GM21576 (cell line): ENCODE measurements at regions not wholly inside any gene's neighbourhood (a gene's known extent, or its start where the extent isn't known, plus 50 kb on each side); places are given as distances from the start of the nearest gene placed in this dataset.

Experiments
- ATAC-seq: cut with Tn5 transposase; IDR thresholded peaks from one replicate; pipeline ENCODE4 v1.9.1; 2021; ENCODE audit warnings: mild to moderate bottlenecking, moderate library complexity; ENCODE audit not compliant: unreplicated experiment

DNA sequence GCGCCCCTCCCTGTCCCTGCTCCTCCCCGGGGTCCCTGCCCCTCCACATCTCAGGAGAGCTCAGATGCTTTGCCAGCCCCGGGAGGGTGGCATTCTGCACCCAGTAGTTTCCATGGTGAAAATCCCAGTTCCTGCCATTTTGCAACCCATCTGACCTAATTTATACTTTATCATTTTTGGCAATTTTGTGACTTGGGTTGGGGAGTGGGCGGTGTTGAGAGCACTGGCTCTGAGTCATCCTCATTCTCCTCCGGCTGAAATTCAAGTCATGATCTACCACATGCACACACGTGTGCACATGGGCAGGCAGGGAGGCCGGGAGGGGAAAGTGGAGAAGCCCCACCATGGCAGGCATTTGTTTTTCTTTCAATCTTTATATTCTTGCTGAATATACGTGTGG lies 208.6 kb downstream of the URI1 start:
- ATAC-seq: no peak

DNA sequence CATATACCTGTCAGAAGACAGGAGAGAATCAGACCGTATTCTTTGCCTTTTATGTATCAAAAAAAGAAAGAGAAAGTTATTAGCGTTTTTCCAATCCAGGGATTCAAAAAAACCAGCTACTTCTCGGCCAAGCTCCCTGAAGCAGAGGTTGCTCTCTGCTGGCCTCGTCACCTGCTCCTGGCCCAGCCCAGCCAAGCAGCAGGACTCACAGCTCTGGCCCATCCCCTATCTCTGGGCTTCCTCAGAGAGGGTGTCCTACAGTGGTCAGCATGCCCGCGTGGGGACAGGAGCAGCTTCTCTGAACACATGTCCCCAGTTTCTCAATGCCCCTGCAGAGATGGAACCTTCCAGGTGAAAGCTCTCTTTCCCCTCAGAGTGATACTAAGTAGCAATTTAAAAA lies 209.0 kb downstream of the URI1 start:
- no peak for ATAC-seq

DNA sequence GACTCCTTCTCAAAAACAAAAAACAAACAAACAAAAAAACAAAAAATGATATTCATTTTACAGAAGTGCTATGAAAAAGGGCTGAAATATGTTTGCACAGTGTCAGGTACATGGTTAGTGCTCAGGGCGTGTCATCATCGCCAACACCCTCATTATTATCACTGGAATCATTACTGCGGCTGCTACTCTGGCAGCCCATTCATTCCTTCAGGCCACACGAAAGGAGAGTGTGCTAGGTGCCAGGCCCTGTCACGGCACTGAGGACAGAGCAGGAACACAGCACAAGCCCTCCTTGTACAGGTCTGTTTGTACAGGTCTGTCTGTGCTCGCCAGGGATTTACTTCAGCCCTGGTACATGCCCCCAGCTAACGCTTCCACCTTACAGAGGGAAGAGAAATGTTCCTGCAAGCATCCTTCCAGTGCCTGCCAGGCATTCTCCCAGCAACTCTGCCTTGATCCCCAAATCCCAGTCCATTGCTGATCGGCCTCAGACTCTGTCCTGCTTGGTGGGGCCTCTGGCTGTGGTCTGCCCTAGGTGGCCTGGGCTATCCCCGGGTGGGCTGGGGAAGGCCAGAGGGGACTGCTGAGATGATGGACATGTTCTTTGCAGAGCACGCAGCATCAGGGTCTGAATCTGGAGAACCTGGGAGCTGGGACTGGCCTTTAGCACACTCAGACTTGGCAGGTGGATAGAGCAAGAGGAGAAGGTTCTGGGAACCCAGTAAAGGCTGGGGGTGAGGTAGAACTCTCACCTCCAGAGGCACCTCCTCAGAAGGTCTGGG lies 210.7 kb downstream of the URI1 start:
- ATAC-seq: no peak

DNA sequence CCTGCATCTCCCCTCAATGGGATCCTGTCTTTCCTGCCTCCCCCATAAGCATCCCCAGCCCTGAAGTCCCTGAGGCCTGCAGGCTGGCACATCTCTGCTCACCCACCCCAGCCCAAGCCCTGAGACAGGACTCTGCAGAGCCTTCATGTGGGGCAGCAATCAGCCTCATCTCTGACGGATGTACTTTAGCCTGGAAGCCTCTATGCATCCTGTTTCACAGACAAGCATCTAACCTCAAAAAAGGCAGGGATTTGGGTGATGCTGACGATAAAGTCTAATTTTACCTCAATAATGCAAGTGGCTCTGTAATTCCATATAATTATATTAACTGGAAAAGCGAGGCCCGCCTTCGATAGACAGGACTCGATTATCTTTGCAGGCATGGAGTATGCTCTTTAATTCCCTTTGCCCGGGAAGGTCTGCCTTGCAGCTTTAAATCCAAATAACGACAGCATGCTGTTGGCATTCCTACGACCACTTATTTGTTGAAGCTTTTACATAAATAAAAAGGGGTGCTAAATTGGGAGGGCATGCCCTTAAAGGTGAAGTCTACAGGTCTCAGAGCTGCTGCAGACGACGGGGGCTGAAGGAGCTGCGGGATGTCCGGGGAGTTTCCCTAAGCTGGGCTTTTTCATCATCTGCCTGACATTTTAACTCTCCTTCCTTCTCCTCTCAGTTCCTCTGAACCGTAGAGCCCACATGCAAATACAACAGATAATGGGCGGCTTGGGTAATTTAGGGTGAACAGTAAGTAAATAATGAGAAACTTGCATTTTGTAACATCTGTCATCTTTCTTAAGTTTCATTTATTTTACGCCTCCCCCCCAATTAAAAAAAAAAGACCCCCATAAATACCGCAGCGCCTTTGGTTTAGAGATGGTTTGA lies 211.5 kb downstream of the URI1 start:
- ATAC-seq: peak; percentile 85

DNA sequence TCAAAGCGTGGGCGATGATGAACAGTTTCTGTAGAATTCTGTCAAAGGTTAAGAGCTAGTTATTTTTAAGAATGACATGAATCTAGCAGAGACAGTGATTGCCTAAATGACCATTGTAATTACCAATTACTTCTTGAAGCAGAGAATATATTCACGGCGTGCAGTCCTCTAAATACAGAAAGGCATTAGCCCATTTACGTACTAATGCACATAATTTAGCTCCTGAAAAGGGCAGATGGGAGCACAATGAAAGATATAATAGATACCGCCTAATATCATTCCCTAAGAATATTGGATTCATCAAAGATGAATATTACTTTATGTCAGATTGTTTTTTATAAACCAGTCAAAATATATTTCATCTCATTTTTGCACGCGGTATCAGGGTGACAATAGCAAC lies 212.4 kb downstream of the URI1 start:
- no peak for ATAC-seq

DNA sequence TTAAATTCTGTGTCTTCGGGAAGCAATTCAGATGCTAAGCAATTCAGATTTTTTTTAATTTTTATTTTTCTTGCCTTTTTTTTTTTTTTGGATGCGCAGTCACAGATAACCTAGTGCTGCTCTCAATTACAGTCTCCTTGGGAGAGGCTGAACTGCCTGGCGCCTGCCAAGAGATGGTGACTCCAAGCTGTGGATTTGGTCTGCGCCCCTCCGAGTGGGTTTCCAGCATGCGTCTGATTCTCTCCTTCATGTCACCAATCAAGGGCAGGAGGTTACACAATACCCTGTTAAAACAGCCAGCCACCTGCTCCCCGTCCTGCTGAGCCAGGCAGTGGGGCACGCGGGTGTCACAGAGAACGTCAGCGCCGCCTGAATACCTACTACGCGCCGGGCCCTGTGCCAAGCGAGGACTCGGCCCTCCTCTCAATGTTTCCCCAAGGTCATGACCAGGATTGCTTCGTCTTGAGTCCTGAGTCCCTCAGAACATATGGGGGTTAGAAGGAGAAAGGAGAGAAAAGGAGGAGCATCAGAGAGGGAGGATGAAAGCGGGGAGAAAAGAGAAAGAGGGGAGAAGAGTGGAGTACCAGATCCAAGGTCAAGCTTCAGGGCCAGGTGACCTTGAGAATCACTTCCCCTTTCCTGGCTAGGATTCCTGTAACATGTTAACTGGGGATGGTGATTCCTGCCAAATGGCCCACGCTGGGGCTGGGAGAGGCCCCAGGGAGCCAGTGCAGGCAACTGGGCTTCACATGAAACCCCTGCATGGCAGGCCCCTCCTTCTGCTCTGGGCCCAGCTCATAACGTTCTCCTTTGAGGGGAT lies 213.6 kb downstream of the URI1 start:
- ATAC-seq: no peak

DNA sequence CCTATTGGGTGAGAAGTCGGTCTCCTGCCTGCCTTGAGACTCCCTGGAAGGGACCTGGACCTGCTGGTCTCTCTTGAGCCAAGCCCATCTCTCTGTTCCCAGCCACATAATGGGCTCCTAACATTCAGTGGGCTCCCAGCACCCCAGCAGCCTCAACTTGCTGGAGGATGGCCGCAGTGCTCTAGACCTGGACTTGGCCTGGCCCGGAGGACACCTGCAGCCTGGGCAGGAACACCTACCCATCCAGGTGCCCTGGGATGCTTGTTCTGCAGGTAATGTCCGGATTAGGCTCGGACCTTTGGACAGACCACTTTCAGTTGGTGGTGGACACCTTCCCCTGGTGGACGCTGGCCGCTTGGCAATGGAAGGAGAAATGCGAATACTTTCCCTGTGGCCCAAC lies 214.6 kb downstream of the URI1 start:
- ATAC-seq: no peak

DNA sequence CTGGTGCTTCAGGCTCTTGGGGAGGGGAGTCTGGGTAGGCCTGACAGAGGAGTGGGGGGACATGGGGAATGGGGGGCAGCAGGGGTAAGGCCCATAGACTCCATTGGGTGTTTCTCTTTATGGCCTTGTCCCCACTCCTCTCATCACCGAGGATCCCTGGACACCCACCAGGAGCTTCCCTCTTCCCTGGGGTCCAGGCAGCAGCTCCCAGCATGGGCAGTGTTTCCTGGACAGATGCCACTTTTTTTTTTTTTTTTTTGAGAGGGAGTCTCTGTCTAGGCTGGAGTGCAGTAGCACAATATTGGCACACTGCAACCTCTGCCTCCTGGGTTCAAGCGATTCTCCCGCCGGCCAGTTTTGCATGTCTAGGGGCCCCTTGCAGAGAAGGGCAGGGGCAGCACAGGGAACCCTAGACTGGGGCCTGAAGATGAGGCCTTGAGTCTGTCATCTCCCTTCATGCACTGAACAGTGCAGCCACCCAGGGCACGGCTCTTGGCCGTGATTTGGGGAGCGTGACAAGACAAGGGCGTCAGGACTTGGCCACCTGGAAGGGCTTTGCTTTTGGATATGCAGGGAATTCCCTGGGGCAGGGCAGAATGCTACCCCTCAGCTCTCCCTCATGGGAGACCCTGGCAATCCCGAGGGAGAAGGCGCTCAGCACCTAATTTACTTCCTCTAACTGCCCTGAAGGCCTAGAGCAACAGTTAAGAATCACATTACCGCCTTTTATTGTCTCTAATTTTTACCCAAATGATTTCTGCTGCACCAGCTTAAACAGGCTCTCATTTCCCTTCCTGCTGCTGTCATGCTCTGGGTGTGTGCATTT lies 213.9 kb upstream of the ZNF536 start:
- no peak for ATAC-seq

DNA sequence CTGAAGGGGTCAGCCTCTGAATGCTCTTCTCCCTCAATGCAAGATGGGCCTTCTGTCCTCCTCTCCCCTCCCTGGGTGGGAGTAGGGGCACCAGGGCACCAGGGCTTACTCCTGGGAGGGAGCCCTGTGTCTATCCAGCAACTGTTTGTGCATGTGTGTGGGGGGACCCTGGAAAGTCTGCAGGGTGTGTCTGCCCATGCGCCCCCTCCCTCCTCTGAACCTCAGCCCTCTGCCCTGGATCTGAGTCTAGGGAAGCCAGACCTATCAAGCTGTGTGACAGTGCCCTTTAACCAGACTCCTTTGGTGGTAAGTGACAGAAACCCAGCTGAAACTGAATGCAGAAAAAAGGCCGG lies 213.3 kb upstream of the ZNF536 start:
- ATAC-seq: no peak

DNA sequence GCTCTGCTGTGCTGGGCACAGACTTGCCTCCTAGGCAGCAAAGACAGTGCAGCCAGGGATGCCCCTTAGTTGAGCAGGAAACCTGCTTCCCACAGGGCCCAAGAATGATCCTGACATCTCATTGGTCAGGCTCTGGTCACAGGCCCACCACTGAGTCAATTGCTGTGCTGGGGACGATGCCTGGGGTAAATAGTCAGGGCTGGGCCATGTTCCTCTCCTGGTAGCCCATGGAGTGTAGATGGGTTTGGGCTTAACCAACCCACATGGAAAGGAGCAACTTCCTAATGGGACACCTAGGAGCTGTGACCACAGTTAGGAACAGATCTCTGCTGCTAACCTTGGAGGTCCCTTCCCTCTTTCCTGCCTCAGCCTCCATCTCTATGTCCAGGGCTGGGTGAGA lies 212.5 kb upstream of the ZNF536 start:
- no peak for ATAC-seq

DNA sequence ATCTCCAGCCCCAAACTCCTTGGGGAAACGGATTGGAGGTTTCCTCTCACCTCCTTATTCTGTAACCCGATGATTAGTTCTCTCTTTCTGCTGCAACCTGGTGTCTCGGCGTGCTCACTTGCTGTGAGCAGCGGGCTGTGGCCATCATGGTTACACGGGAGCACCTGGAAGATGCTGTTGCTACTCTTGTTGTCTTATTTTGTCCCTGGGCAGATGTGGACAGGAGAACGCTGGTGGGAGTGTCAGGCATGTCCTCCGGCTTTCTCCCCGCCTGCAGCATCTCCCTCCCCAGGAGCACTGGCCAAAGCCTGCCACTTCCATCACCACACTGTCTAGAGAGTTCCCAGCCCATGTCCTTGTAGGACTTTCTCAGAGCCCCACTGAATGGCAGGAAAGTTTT lies 211.8 kb upstream of the ZNF536 start:
- ATAC-seq: no peak

DNA sequence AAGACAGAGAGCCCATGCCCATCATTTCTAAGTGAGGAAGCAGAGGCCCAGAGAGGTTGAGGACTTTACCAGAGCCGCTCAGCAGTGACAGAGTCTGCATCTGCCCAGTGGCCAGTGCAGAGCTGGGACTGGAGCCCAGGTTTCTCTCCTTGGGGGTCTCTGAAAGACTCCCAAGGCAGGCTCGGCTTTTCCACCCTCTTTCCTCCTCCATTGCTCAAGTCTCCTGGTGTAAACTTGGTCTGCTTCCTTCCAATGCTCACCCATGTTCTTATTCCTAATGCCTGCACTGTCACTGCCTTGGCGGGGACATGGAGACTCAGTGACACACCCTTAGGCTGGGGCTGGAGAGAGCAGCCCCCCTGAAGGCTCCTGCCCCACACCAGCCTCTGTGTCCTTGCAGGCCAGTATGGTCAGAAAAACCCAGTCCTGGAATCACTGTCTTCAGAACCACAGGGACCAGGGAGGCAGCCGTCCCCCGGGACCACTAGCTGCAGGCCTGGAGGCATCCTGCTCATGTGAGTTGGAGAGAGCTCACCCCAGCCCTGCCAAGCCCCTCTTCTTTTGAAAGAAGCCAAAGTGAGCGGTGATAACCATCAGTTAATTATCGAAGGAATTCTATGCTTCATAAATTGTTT lies 211.0 kb upstream of the ZNF536 start:
- no peak for ATAC-seq

DNA sequence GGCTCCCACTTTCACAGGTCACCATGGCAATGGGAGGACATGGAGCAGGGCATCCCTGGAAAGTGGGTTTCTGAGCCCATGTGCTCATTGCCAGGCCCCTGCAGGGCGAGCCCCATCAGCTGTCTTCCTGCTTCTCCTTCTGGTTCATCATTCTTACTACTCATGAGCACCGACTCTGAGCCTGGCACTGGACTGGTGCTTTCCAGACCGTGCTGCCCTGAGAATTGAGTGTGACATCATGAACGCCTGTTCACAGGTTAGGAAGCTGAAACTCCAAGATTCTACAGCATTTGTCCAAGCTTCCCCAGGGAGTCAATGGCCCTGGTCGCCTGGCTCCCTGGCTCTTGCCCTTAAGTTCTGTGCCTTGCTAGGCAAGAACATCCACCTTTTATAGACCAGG lies 210.4 kb upstream of the ZNF536 start:
- no peak for ATAC-seq

DNA sequence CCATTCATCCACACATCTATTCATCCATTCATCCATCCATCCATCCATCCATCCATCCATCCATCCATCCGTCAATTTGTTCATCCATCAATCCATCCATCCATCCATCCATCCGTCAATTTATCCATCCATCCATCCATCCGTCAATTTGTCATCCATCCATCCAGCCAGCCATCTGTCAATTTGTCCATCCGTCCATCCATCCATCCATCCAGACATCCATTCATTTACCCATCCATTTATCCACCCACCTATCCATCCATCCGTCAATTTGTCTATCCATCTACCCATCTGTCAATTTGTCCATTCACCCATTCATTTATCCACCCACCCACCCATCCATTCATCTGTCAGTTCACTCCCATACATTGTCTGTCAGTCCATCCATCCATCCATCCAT lies 209.5 kb upstream of the ZNF536 start:
- ATAC-seq: no peak

DNA sequence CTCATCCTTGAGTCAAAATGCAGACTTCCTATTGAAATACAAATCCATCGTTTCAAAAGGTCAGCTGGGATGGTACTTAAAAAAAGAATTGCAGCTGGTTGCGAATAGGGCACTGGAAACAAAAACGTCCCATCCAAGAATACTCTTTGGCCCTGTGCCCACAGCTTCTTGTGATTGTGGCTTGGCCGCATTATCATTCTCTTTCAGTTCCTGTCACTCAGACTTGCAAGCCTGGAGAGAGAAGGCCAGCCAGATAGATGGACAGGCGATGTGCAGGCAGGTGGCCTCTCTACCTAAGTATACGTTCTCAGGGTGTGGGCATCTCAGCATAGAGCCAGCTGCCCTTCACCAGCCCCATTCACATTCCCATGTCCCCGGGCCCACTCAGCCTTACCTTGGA lies 208.5 kb upstream of the ZNF536 start:
- ATAC-seq: no peak

DNA sequence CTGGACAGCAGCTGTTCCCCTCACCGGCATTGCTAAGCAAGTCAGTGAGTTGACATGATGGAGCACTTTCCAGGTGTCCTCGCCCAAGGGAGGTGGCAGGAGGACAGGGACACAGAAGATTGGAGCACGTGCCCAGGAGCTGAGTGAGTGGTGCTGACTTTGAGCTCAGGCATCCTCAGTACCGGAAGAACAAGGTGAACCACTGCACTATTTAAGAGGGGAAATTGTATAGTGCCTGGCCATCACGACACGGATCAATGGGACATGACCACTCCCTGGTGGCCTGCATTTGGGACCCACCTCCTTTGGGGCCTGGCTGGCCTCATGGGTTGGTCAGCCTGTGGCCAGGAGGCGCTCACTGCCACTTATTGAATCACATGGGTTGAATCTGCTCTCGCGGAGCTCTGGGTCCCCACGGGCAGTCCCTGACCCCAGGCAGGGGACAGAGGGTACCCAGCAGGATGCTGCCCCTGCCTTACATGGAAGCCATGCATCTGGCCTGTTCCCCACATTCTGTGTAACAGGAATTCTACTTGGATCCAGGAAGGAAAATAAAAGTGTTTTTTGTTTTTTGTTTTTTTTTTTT lies 206.9 kb upstream of the ZNF536 start:
- ATAC-seq: no peak

DNA sequence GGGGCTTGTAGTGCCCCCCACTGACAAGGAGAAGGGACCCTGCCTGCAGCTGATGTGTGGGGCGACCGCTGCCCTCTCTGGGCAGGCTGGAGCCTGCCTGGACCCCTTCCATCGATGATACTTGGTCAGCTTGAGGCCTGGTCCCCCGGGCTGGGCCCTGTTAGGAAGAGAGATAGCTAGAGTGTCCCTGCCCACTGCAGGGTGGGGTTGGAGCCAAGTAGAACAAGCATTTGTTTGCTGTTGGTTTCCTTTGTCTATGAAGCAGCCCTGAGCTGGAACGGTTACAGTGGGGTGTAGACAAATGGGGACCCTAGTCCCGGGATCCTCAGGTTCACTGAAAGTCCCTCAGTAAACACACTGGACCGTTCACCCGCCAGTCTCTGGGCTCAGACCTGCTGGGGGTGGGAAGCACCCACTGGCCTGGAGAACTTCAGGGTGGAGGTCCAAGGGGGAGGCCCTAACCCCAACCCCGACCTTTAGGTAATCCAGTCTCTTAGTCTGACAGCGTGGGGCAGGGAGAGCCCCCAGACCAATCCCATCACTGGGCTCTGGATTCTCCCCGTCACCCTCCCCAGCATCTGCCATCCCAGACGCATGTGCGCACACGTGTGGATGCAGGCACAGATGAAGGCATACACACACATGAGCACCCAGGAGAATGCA lies 204.8 kb upstream of the ZNF536 start:
- no peak for ATAC-seq

DNA sequence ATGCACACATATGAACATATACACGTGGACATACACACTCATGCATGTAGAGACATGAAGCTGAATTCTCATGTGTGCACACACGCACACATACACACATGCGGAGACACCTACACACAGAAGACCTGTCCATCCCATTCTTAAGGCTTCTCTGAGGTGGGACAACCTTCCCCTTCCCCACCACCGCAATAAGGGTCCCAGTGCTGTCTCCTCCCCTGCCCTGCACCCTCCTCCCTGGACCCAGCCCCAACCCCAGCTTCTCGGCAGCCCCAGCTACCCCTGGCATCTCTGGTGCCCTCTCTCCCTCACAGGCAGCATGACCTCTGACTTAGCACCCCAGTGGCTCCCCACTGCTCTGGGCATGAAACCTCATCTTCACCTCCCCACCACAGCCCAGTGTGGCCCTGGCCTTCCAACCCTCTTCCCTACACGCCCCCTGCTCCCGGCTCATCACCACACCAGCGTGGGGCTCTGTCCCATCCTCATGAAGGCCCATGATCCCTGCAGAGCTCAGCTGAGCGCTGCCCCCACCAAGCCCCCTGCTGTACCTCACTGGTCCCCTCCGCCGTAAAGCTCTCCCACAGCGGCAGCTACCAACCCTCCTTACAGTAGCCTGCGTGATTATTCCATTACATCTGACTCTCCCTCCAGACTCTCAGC lies 204.1 kb upstream of the ZNF536 start:
- no peak for ATAC-seq

DNA sequence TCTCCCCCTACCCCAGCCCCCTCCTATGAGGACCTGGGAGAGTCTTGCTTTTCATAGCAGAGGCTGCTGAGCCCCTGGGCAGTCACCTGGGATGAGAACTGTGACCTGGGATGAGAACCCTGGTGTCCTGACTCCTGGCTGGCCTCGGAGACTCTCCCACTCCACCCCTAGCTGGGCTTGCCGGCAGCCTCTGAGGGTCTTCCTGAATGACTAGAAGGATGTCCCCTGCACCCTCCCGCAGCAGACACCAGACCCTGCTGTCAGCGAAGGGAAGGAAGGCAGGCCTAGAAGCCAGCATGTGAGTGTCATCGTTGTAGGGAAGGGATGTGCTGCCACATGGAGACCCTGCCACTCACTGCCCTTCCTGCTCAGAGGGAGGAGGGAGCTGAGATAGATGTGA lies 203.4 kb upstream of the ZNF536 start:
- ATAC-seq: no peak
